OCI-LY1 (cell line): ENCODE measurements at regions not wholly inside any gene's neighbourhood (a gene's known extent, or its start where the extent isn't known, plus 50 kb on each side); places are given as distances from the start of the nearest gene placed in this dataset.

ENCODE experiments used
- H2AFZ ChIP-seq: fragments of 200-600 bp; sonication (generic), shearing (Covaris generic); 2 replicates; pipeline ENCODE4 v1.6.0; 2014; ENCODE audit warnings: antibody characterized with exemption, mild to moderate bottlenecking, low read length
- H3F3A ChIP-seq: fragments of 200-600 bp; sonication (generic), shearing (Covaris generic); 2 replicates; pipeline ENCODE4 v1.6.0; 2014; ENCODE audit warnings: mild to moderate bottlenecking, antibody characterized with exemption, low read length, moderate library complexity; ENCODE audit not compliant: insufficient read depth
- H3K27ac ChIP-seq: fragments of 200-600 bp; sonication (generic); 2 replicates; pipeline ENCODE4 v1.5.1; 2014; ENCODE audit warnings: low read length, mixed run types, mild to moderate bottlenecking, low read depth; ENCODE audit not compliant: poor library complexity, severe bottlenecking
- H3K27me3 ChIP-seq: fragments of 200-600 bp; sonication (generic); 2 replicates; pipeline ENCODE4 v1.6.0; 2014; ENCODE audit warnings: antibody characterized with exemption, mild to moderate bottlenecking, low read length, moderate library complexity; ENCODE audit not compliant: insufficient read depth
- H3K36me3 ChIP-seq: fragments of 200-600 bp; sonication (generic); 2 replicates; pipeline ENCODE4 v1.6.1; 2014; ENCODE audit warnings: mild to moderate bottlenecking, antibody characterized with exemption, low read length, moderate library complexity, mixed read lengths; ENCODE audit not compliant: insufficient read depth
- H3K4me1 ChIP-seq: fragments of 200-600 bp; sonication (generic); 2 replicates; pipeline ENCODE4 v1.5.1; 2014; ENCODE audit warnings: mild to moderate bottlenecking, low read length, moderate library complexity; ENCODE audit not compliant: insufficient read depth, severe bottlenecking
- H3K4me2 ChIP-seq: fragments of 200-600 bp; sonication (generic), shearing (Covaris generic); 2 replicates; pipeline ENCODE4 v1.6.1; 2014; ENCODE audit warnings: low read length
- H3K4me3 ChIP-seq: fragments of 200-600 bp; sonication (generic); 2 replicates; pipeline ENCODE4 v1.5.1; 2014; ENCODE audit warnings: low read length, low read depth, mild to moderate bottlenecking, mixed read lengths; ENCODE audit not compliant: poor library complexity, severe bottlenecking
- H3K79me2 ChIP-seq: fragments of 200-600 bp; shearing (Covaris generic); 2 replicates; pipeline ENCODE4 v1.6.1; 2016; ENCODE audit warnings: mixed run types, low read length, mixed read lengths; ENCODE audit not compliant: insufficient read depth
- H3K9ac ChIP-seq: fragments of 200-600 bp; sonication (generic), shearing (Covaris generic); 2 replicates; pipeline ENCODE4 v1.6.1; 2014; ENCODE audit warnings: mild to moderate bottlenecking, low read length, mixed read lengths
- H3K9me2 ChIP-seq: fragments of 200-600 bp; sonication (generic), shearing (Covaris generic); 2 replicates; pipeline ENCODE4 v1.6.1; 2014; ENCODE audit warnings: low read depth, mild to moderate bottlenecking, low read length, mixed read lengths
- H3K9me3 ChIP-seq: fragments of 200-600 bp; shearing (Covaris generic); 2 replicates; pipeline ENCODE4 v1.6.1; 2014; ENCODE audit warnings: low read length, mixed read lengths
- H4K20me1 ChIP-seq: fragments of 200-600 bp; sonication (generic), shearing (Covaris generic); 2 replicates; pipeline ENCODE4 v1.6.0; 2016; ENCODE audit warnings: mild to moderate bottlenecking, low read length; ENCODE audit not compliant: insufficient read depth
- EZH2 ChIP-seq: fragments of 200-600 bp; sonication (generic), shearing (Covaris generic); IDR thresholded peaks from 2 replicates; pipeline ENCODE4 v1.8.0; 2017; ENCODE audit warnings: borderline replicate concordance, mixed run types, mild to moderate bottlenecking, antibody characterized with exemption, low read length, moderate library complexity, mixed read lengths
- TF ChIP-seq, protein P1 (sequence below): fragments of 200-600 bp; sonication (generic), shearing (Covaris generic); IDR thresholded peaks from 2 replicates; pipeline ENCODE4 v1.5.1; 2017; ENCODE audit warnings: mild to moderate bottlenecking, antibody characterized with exemption, low read length, moderate library complexity, mixed read lengths

DNA sequence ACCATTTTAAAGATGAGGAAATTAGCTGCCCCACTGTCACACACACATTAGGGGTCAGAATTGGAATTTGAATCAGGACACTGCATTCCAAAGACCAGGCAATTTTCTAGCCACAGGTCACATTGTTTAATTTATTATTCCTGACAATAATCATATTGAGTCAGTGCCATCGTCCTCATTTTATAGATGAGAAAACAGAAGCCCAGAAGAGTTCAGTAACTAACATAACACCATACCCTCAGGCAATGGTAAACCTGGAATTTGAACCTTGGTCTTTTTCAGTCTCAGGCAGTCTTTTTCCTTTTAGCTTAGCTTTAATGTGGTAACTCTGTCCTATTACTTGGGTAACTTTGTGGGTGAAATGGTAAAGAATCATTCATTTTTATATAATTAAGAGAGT, 330.3 kb upstream of the SYT1 start:
- no peak overlapping the region for H3K4me2 ChIP-seq
- H3K9me2 ChIP-seq = no peaks in the 10 kb centered on the region
- no peaks in the 10 kb centered on the region for H3K9me3 ChIP-seq
- no peaks in the 10 kb centered on the region for H3F3A ChIP-seq
- no peaks in the 10 kb centered on the region for H3K79me2 ChIP-seq
- no peaks in the 10 kb centered on the region for H4K20me1 ChIP-seq
- H3K4me1 ChIP-seq = no peaks in the 10 kb centered on the region
- H3K36me3 ChIP-seq = no peaks in the 10 kb centered on the region
- H3K27me3 ChIP-seq = no peaks in the 10 kb centered on the region
- TF ChIP-seq, protein P1, sequence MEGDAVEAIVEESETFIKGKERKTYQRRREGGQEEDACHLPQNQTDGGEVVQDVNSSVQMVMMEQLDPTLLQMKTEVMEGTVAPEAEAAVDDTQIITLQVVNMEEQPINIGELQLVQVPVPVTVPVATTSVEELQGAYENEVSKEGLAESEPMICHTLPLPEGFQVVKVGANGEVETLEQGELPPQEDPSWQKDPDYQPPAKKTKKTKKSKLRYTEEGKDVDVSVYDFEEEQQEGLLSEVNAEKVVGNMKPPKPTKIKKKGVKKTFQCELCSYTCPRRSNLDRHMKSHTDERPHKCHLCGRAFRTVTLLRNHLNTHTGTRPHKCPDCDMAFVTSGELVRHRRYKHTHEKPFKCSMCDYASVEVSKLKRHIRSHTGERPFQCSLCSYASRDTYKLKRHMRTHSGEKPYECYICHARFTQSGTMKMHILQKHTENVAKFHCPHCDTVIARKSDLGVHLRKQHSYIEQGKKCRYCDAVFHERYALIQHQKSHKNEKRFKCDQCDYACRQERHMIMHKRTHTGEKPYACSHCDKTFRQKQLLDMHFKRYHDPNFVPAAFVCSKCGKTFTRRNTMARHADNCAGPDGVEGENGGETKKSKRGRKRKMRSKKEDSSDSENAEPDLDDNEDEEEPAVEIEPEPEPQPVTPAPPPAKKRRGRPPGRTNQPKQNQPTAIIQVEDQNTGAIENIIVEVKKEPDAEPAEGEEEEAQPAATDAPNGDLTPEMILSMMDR = no peak
- TF ChIP-seq EZH2 = no peak
- H3K9ac ChIP-seq = no peak overlapping the region
- no peak overlapping the region for H3K4me3 ChIP-seq
- no peak overlapping the region for H2AFZ ChIP-seq
- H3K27ac ChIP-seq = no peak overlapping the region

DNA sequence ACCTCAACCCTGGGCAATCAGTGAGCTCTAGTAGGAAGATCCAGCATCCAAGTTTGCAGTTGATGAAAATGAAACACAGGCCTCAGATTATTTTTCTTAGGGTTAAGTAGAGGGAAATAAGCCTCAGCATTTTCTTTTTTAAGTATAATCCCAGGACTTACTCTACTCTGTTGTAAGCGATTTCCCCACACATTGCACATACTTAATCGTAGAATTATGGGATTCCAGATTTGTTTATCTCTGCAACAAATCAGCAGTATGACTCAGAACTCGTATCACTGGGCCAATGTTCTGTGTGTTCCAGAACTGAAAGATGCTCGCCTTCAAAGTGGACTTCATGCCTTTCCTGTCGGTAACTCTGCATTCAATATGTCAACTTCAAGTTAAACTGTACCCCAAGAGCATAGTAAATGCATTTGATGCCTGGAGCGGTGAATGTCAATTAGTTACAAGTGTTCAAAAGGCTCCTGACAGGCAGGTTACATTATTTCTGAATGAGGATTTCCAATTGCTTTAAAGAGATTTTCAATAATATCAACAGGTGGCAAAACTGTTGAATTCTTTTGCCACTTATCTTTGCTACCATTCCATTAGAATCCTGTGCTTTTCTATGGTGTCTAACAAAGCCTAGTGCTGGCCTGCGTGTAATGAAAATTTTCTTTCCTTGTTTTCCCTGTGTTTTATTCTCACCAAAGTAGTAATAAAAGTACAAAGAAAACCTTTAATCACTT, 323.8 kb upstream of the SYT1 start:
- Histone ChIP-seq H4K20me1 (no peaks in the 10 kb centered on the region), H3K4me1 (no peaks in the 10 kb centered on the region), H3K4me2 (no peak overlapping the region), H3F3A (no peaks in the 10 kb centered on the region), H3K9ac (no peak overlapping the region), H3K27me3 (no peaks in the 10 kb centered on the region), H3K79me2 (no peaks in the 10 kb centered on the region), H3K9me2 (no peaks in the 10 kb centered on the region), H3K27ac (no peak overlapping the region), H3K9me3 (no peaks in the 10 kb centered on the region), H3K36me3 (no peaks in the 10 kb centered on the region), H3K4me3 (no peak overlapping the region), H2AFZ (no peak overlapping the region)
- TF ChIP-seq, protein P1 = no peak
- no peak for TF ChIP-seq EZH2

DNA sequence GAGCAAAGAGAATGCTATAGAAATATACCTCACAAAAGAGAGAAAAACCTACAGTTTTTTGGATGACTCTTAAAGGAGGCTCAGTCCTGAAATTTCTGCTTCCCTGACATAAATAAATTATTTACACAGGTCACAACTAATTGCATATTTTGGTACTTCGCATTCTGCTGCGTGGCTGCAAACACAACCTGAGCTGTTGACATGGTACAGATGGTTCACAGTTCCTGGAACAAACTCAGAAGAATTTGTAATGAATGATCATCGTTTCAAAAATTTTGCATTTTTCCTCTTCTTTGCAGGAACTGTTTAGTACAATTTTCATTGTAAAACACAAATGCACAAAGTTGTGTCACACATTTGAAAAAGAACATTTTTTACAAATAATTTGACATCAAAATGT, 313.7 kb upstream of the SYT1 start:
- H3K9me2 ChIP-seq = no peaks in the 10 kb centered on the region
- no peaks in the 10 kb centered on the region for H3K36me3 ChIP-seq
- no peak overlapping the region for H2AFZ ChIP-seq
- no peak overlapping the region for H3K4me2 ChIP-seq
- no peaks in the 10 kb centered on the region for H3K9me3 ChIP-seq
- H3F3A ChIP-seq = no peaks in the 10 kb centered on the region
- H3K27ac ChIP-seq = no peak overlapping the region
- H3K4me3 ChIP-seq = no peak overlapping the region
- H3K4me1 ChIP-seq = no peaks in the 10 kb centered on the region
- H3K9ac ChIP-seq = no peak overlapping the region
- H3K79me2 ChIP-seq = no peaks in the 10 kb centered on the region
- TF ChIP-seq, protein P1 = no peak
- no peak for TF ChIP-seq EZH2
- no peaks in the 10 kb centered on the region for H4K20me1 ChIP-seq
- no peaks in the 10 kb centered on the region for H3K27me3 ChIP-seq
